ENCODE measurements at regions not wholly inside any gene's neighbourhood (a gene's known extent, or its start where the extent isn't known, plus 50 kb on each side); places are given as distances from the start of the nearest gene placed in this dataset.

DNA sequence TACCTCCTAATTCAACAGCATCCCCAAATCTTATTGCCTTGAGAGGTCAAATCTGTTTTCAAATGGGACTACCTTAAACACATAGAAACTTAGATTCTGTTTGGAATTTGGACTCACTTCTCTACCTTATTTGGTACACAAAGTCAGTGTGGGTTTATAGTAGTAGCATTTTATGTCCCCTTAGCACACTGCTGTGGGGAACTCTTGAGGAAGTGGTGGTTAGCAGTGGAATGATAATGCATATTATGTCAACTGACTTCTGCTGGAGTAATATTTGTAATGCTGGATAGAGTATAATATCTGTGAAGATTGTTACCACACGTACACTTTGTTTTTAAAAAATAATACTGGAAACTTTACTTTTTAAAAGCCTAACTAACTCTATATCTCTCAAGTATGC lies 386.3 kb downstream of the NDFIP2 start:
- TF ChIP-seq TAF1 (IDR thresholded peaks at IDR 0.05; ENCODE audit: borderline replicate concordance, insufficient read depth, low read length) (no peak), POLR2AphosphoS5 (IDR thresholded peaks at IDR 0.05; ENCODE audit: low read depth, low read length) (no peak), SIN3A (IDR thresholded peaks at IDR 0.05; ENCODE audit: borderline replicate concordance, insufficient read depth, low read length) (no peak), REST (IDR thresholded peaks at IDR 0.05; ENCODE audit: insufficient read depth in 1 of 2, low read depth in 2 of 2, low read length in 2 of 2) (no peak)

Measured in PFSK-1 (cell line).